ENCODE measurements at regions not wholly inside any gene's neighbourhood (a gene's known extent, or its start where the extent isn't known, plus 50 kb on each side); places are given as distances from the start of the nearest gene placed in this dataset.

- TF ChIP-seq CTCF (IDR thresholded peaks at IDR 0.05) (no peak), POLR2A (IDR thresholded peaks at IDR 0.05) (no peak)
Observed at GRCh38 chr12:65598688-65599087, 225.6 kb upstream of the HMGA2 start.

Measured in body of pancreas (tissue), 4 donors.